Epithelial cell of prostate (primary cell): ENCODE measurements at regions not wholly inside any gene's neighbourhood (a gene's known extent, or its start where the extent isn't known, plus 50 kb on each side); places are given as distances from the start of the nearest gene placed in this dataset.
A peak's percentile ranks its signal among the peaks of the same experiment; 100 is the strongest.

ENCODE experiments used
- DNase-seq: peaks from one replicate; pipeline ENCODE4 v3.0.0-alpha.2; 2011; ENCODE audit warnings: low read depth, low spot score
- H3K27ac ChIP-seq: fragments of 450-650 bp; 2 replicates; pipeline ENCODE4 v1.5.1; 2017; ENCODE audit warnings: mild to moderate bottlenecking

- no peak for DNase-seq
Observed at GRCh38 chr2:196468394-196468793, 171.1 kb upstream of the CCDC150 start.

GRCh38 chr2:196473617-196474016 lies 165.9 kb upstream of the CCDC150 start:
- no peak for DNase-seq
- no peak overlapping the region for H3K27ac ChIP-seq

More at GRCh38 chr2:196468394-196468793, 171.1 kb upstream of the CCDC150 start:
- H3K27ac ChIP-seq = no peak overlapping the region

GRCh38 chr2:196475611-196476010 lies 163.9 kb upstream of the CCDC150 start:
- DNase-seq = no peak

GRCh38 chr2:196478588-196478987 lies 160.9 kb upstream of the CCDC150 start:
- no peak for DNase-seq
- H3K27ac ChIP-seq = no peak overlapping the region

More at GRCh38 chr2:196475611-196476010, 163.9 kb upstream of the CCDC150 start:
- H3K27ac ChIP-seq = no peak overlapping the region

- no peak for DNase-seq
- H3K27ac ChIP-seq = no peak overlapping the region
Observed at GRCh38 chr2:196479350-196479749, 160.2 kb upstream of the CCDC150 start.

- no peak for DNase-seq
- H3K27ac ChIP-seq = no peak overlapping the region
Observed at GRCh38 chr2:196480653-196481323, 158.7 kb upstream of the CCDC150 start.

- H3K27ac ChIP-seq = no peak overlapping the region
- no peak for DNase-seq
Observed at GRCh38 chr2:196481324-196481697, 158.2 kb upstream of the CCDC150 start.

- no peak for DNase-seq
- no peak overlapping the region for H3K27ac ChIP-seq
Observed at GRCh38 chr2:196482119-196483065, 157.1 kb upstream of the CCDC150 start.

GRCh38 chr2:196486146-196486545 lies 153.4 kb upstream of the CCDC150 start:
- no peak overlapping the region for H3K27ac ChIP-seq
- no peak for DNase-seq

GRCh38 chr2:196487417-196487816 lies 152.1 kb upstream of the CCDC150 start:
- H3K27ac ChIP-seq = no peak overlapping the region
- DNase-seq = no peak

- no peak for DNase-seq
- no peak overlapping the region for H3K27ac ChIP-seq
Observed at GRCh38 chr2:196489371-196489770, 150.1 kb upstream of the CCDC150 start.

GRCh38 chr2:196492946-196493345 lies 146.6 kb upstream of the CCDC150 start:
- no peak for DNase-seq
- no peak overlapping the region for H3K27ac ChIP-seq

GRCh38 chr2:196498962-196499361 lies 140.6 kb upstream of the CCDC150 start:
- no peak for DNase-seq
- no peak overlapping the region for H3K27ac ChIP-seq

- no peak overlapping the region for H3K27ac ChIP-seq
- no peak for DNase-seq
Observed at GRCh38 chr2:196499686-196500085, 139.8 kb upstream of the CCDC150 start.

- no peak overlapping the region for H3K27ac ChIP-seq
- DNase-seq = no peak
Observed at GRCh38 chr2:196500686-196501431, 138.7 kb upstream of the CCDC150 start.

GRCh38 chr2:196501836-196502235 lies 137.7 kb upstream of the CCDC150 start:
- no peak overlapping the region for H3K27ac ChIP-seq
- DNase-seq = no peak

GRCh38 chr2:196502386-196502785 lies 137.1 kb upstream of the CCDC150 start:
- no peak for DNase-seq
- H3K27ac ChIP-seq = no peak overlapping the region

GRCh38 chr2:196503398-196503797 lies 136.1 kb upstream of the CCDC150 start:
- no peak overlapping the region for H3K27ac ChIP-seq
- no peak for DNase-seq

- DNase-seq = no peak
- H3K27ac ChIP-seq = no peak overlapping the region
Observed at GRCh38 chr2:196504788-196505187, 134.7 kb upstream of the CCDC150 start.

- peak; percentile 34 for DNase-seq
- H3K27ac ChIP-seq = peak overlapping the region; percentile 14
Observed at GRCh38 chr2:196510246-196510645, 129.3 kb upstream of the CCDC150 start.
